Osteocyte (in vitro differentiated cells): ENCODE measurements at regions not wholly inside any gene's neighbourhood (a gene's known extent, or its start where the extent isn't known, plus 50 kb on each side); places are given as distances from the start of the nearest gene placed in this dataset.

Source experiments
- DNase-seq: peaks from one replicate; pipeline ENCODE4 v3.0.0; 2021; ENCODE audit warnings: mixed read lengths; ENCODE audit not compliant: unreplicated experiment; ENCODE audit errors: extremely low spot score
- H3K27ac Mint-ChIP-seq: one replicate; pipeline ENCODE4 v1.8.0; 2021; ENCODE audit warnings: mild to moderate bottlenecking, mixed read lengths; ENCODE audit not compliant: unreplicated experiment
- H3K27me3 Mint-ChIP-seq: one replicate; pipeline ENCODE4 v1.8.0; 2021; ENCODE audit warnings: mixed read lengths; ENCODE audit not compliant: unreplicated experiment
- H3K36me3 Mint-ChIP-seq: one replicate; pipeline ENCODE4 v1.8.0; 2021; ENCODE audit warnings: mixed read lengths; ENCODE audit not compliant: unreplicated experiment
- H3K4me1 Mint-ChIP-seq: one replicate; pipeline ENCODE4 v1.8.0; 2021; ENCODE audit warnings: mixed read lengths; ENCODE audit not compliant: unreplicated experiment
- H3K4me3 Mint-ChIP-seq: one replicate; pipeline ENCODE4 v1.8.0; 2021; ENCODE audit warnings: mild to moderate bottlenecking, moderate library complexity, mixed read lengths; ENCODE audit not compliant: unreplicated experiment
- H3K9me3 Mint-ChIP-seq: one replicate; pipeline ENCODE4 v1.8.0; 2021; ENCODE audit warnings: mixed read lengths; ENCODE audit not compliant: unreplicated experiment
- CTCF ChIP-seq: fragments of 200-600 bp; sonication (generic); IDR thresholded peaks from 2 replicates; pipeline ENCODE4 v1.5.0; 2021; ENCODE audit warnings: antibody characterized with exemption, mild to moderate bottlenecking, moderate library complexity

- DNase-seq, result no peak
- peaks cover 50% of the 10 kb centered on the region for H3K27me3 Mint-ChIP-seq
- H3K27ac Mint-ChIP-seq, result no peak overlapping the region
- H3K9me3 Mint-ChIP-seq, result peaks cover 4% of the 10 kb centered on the region
- H3K4me1 Mint-ChIP-seq, result peaks cover 7% of the 10 kb centered on the region
- no peak for TF ChIP-seq CTCF
- no peaks in the 10 kb centered on the region for H3K36me3 Mint-ChIP-seq
- H3K4me3 Mint-ChIP-seq, result no peak overlapping the region
Measured at GRCh38 chr21:36609654-36610053, 89.3 kb upstream of the SIM2 start.

GRCh38 chr21:36610201-36610600, 88.7 kb upstream of the SIM2 start:
- H3K36me3 Mint-ChIP-seq, result no peaks in the 10 kb centered on the region
- H3K4me3 Mint-ChIP-seq, result no peak overlapping the region
- H3K9me3 Mint-ChIP-seq, result peaks cover 4% of the 10 kb centered on the region
- no peak for TF ChIP-seq CTCF
- no peak overlapping the region for H3K27ac Mint-ChIP-seq
- peaks cover 50% of the 10 kb centered on the region for H3K27me3 Mint-ChIP-seq
- H3K4me1 Mint-ChIP-seq, result peaks cover 7% of the 10 kb centered on the region
- DNase-seq, result no peak

- DNase-seq, result no peak
- no peaks in the 10 kb centered on the region for H3K36me3 Mint-ChIP-seq
- no peak for TF ChIP-seq CTCF
- peaks cover 54% of the 10 kb centered on the region for H3K27me3 Mint-ChIP-seq
- no peak overlapping the region for H3K27ac Mint-ChIP-seq
- peaks cover 7% of the 10 kb centered on the region for H3K4me1 Mint-ChIP-seq
- H3K4me3 Mint-ChIP-seq, result no peak overlapping the region
- peaks cover 4% of the 10 kb centered on the region for H3K9me3 Mint-ChIP-seq
Measured at GRCh38 chr21:36610935-36611334, 88.0 kb upstream of the SIM2 start.

- Mint-ChIP-seq H3K9me3 (peaks cover 4% of the 10 kb centered on the region), H3K4me3 (no peak overlapping the region), H3K27ac (no peak overlapping the region), H3K4me1 (peaks cover 7% of the 10 kb centered on the region), H3K27me3 (peaks cover 54% of the 10 kb centered on the region), H3K36me3 (no peaks in the 10 kb centered on the region)
- TF ChIP-seq CTCF, result no peak
- no peak for DNase-seq
Measured at GRCh38 chr21:36611379-36611778, 87.5 kb upstream of the SIM2 start.

- no peak overlapping the region for H3K4me3 Mint-ChIP-seq
- no peak overlapping the region for H3K27ac Mint-ChIP-seq
- peaks cover 7% of the 10 kb centered on the region for H3K4me1 Mint-ChIP-seq
- peaks cover 49% of the 10 kb centered on the region for H3K27me3 Mint-ChIP-seq
- H3K9me3 Mint-ChIP-seq, result peaks cover 4% of the 10 kb centered on the region
- no peak for DNase-seq
- H3K36me3 Mint-ChIP-seq, result no peaks in the 10 kb centered on the region
- no peak for TF ChIP-seq CTCF
Measured at GRCh38 chr21:36613059-36613458, 85.9 kb upstream of the SIM2 start.
